Fibroblast of villous mesenchyme (primary cell): ENCODE measurements at regions not wholly inside any gene's neighbourhood (a gene's known extent, or its start where the extent isn't known, plus 50 kb on each side); places are given as distances from the start of the nearest gene placed in this dataset.

Experiments
- DNase-seq: peaks from one replicate; pipeline ENCODE4 v3.0.0-alpha.2; 2010; ENCODE audit warnings: low read depth
- H3K4me3 ChIP-seq: 2 replicates; pipeline ENCODE4 v1.5.1; 2011; ENCODE audit warnings: low read depth, mild to moderate bottlenecking, low read length
- CTCF ChIP-seq: IDR thresholded peaks from 2 replicates; pipeline ENCODE4 v1.5.1; 2012; ENCODE audit warnings: low read depth, mild to moderate bottlenecking, low read length; ENCODE audit not compliant: insufficient read depth

GRCh38 chr10:98332623-98333269 is 64.8 kb upstream of the LOXL4 start:
- DNase-seq, result peak; percentile 77
- TF ChIP-seq CTCF, result no peak
- no peak overlapping the region for H3K4me3 ChIP-seq

- TF ChIP-seq CTCF, result peak; percentile 39
- no peak overlapping the region for H3K4me3 ChIP-seq
- DNase-seq, result no peak
These were observed 63.9 kb upstream of the LOXL4 start for GRCh38 chr10:98331885-98332284.

GRCh38 chr10:98330987-98331386 is 63.0 kb upstream of the LOXL4 start:
- no peak for TF ChIP-seq CTCF
- no peak overlapping the region for H3K4me3 ChIP-seq
- DNase-seq, result no peak

GRCh38 chr10:98328640-98329039 is 60.6 kb upstream of the LOXL4 start:
- TF ChIP-seq CTCF, result no peak
- H3K4me3 ChIP-seq, result no peak overlapping the region
- no peak for DNase-seq

GRCh38 chr10:98328163-98328562 is 60.2 kb upstream of the LOXL4 start:
- no peak for TF ChIP-seq CTCF
- H3K4me3 ChIP-seq, result no peak overlapping the region
- DNase-seq, result no peak

GRCh38 chr10:98326621-98327027 is 58.6 kb upstream of the LOXL4 start:
- DNase-seq, result no peak
- no peak for TF ChIP-seq CTCF
- no peak overlapping the region for H3K4me3 ChIP-seq
